NCI-H2081 (cell line): ENCODE measurements at regions not wholly inside any gene's neighbourhood (a gene's known extent, or its start where the extent isn't known, plus 50 kb on each side); places are given as distances from the start of the nearest gene placed in this dataset.
"Not testable (repeated sequence)": the region's sequence is repeated elsewhere in the genome, so short reads cannot be mapped to it uniquely, and the experiment has no call there.

Experiments used
- DNase-seq, 2 experiments: peaks; one replicate each; lab custom pipeline; 2025; lab: John Stamatoyannopoulos, UW

GRCh38 chr16:50497592-50497991 lies 50.6 kb upstream of the NKD1 start:
- DNase-seq, result no peak

- no peak for DNase-seq
Observed at GRCh38 chr16:50496990-50497389, 51.2 kb upstream of the NKD1 start.

- DNase-seq, result no peak
Observed at GRCh38 chr16:50495673-50496072, 52.5 kb upstream of the NKD1 start.

- DNase-seq, result no peak
Observed at GRCh38 chr16:50494501-50495491, 53.4 kb upstream of the NKD1 start.

- no peak for DNase-seq
Observed at GRCh38 chr16:50491516-50491915, 56.7 kb upstream of the NKD1 start.

- DNase-seq, result no peak
Observed at GRCh38 chr16:50490828-50491227, 57.4 kb upstream of the NKD1 start.

- no peak for DNase-seq
Observed at GRCh38 chr16:50489182-50489581, 59.0 kb upstream of the NKD1 start.

- no peak for DNase-seq
Observed at GRCh38 chr16:50487528-50487927, 60.7 kb upstream of the NKD1 start.

- DNase-seq, result not testable (repeated sequence)
Observed at GRCh38 chr16:50486162-50486561, 62.0 kb upstream of the NKD1 start.

GRCh38 chr16:50485232-50485631 lies 63.0 kb upstream of the NKD1 start:
- no peak for DNase-seq

- DNase-seq, result no peak
Observed at GRCh38 chr16:50482271-50482670, 65.9 kb upstream of the NKD1 start.

GRCh38 chr16:50480206-50480605 lies 68.0 kb upstream of the NKD1 start:
- no peak for DNase-seq

- no peak for DNase-seq
Observed at GRCh38 chr16:50479771-50480170, 68.4 kb upstream of the NKD1 start.

- DNase-seq, result peak in 1 of 2 experiments; percentile 70
Observed at GRCh38 chr16:50478773-50479149, 69.4 kb upstream of the NKD1 start.

- no peak for DNase-seq
Observed at GRCh38 chr16:50478075-50478772, 70.0 kb upstream of the NKD1 start.

GRCh38 chr16:50476486-50477255 lies 71.5 kb upstream of the NKD1 start:
- DNase-seq, result no peak

GRCh38 chr16:50475170-50475569 lies 73.0 kb upstream of the NKD1 start:
- DNase-seq, result no peak

GRCh38 chr16:50474138-50474537 lies 74.1 kb upstream of the NKD1 start:
- no peak for DNase-seq

- no peak for DNase-seq
Observed at GRCh38 chr16:50473356-50473945, 74.7 kb upstream of the NKD1 start.

- DNase-seq, result no peak
Observed at GRCh38 chr16:50472472-50472871, 75.7 kb upstream of the NKD1 start.

GRCh38 chr16:50470687-50471086 lies 77.5 kb upstream of the NKD1 start:
- DNase-seq, result no peak

GRCh38 chr16:50469744-50470321 lies 78.4 kb upstream of the NKD1 start:
- no peak for DNase-seq
